HG03280 (cell line): ENCODE measurements at regions not wholly inside any gene's neighbourhood (a gene's known extent, or its start where the extent isn't known, plus 50 kb on each side); places are given as distances from the start of the nearest gene placed in this dataset.

Experiments
- ATAC-seq: cut with Tn5 transposase; IDR thresholded peaks from one replicate; pipeline ENCODE4 v1.9.1; 2021; ENCODE audit warnings: mild to moderate bottlenecking, moderate library complexity; ENCODE audit not compliant: unreplicated experiment

DNA sequence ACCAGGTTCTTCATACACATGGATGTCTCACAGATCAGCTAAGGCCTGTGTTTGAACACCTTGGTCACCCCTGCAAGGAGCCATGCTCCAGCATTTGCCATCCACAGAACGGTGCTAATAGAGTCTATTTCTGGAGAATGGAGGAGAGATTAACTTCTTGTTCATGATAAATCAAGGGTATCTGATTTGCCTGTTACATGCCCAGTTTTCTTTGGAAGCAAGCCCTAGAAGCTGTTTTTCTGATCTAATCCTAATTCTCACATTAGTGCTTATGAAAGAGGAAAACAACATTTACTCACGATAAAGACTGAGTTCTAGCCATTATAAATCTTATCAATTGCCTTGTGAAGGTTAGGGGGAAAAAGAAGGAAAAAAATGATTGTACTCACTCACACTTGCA, 119.6 kb upstream of the DTNA start:
- ATAC-seq = no peak

DNA sequence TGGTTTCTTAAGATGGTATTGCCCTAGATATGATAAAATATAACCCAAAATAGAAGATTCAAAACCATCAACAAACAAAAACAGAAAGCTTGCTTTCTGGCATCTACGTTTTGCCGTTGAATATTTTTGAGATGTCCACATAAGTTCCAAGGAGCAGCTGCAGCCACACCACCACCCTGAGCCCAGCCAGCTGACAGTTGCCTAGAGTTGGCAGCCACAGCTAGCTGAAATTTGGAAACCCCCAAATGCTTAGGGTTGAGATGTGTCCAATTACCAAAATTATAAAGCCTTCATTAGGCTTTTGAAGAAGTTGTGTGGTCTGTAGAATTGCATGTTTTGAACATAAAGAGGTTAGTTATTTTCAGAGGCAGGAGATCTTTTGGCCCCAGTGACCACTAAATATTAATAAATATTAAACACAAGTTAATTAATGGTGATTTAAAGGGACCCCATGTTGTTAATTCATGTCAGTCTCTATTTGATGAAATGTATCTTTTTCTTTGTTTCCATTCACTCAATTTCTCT, 118.1 kb upstream of the DTNA start:
- ATAC-seq = no peak

DNA sequence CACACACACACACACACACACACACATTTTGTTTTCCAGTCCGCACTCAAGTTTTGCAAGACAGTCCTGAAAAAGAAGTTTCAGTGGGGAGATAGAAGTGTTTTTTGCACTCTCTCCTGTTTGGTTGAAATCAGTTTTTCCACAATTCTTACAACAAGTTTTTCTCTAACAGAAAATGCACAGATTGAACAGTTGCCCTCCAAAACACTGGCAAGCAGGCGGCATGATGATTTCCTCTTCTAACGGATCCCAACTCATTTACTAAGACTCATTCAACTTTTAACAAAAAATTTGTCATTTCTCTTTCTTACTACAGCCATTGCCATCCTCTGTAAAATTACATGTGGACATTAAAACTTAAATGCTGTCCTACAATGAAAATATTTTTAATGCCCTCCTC, 117.6 kb upstream of the DTNA start:
- ATAC-seq = no peak

DNA sequence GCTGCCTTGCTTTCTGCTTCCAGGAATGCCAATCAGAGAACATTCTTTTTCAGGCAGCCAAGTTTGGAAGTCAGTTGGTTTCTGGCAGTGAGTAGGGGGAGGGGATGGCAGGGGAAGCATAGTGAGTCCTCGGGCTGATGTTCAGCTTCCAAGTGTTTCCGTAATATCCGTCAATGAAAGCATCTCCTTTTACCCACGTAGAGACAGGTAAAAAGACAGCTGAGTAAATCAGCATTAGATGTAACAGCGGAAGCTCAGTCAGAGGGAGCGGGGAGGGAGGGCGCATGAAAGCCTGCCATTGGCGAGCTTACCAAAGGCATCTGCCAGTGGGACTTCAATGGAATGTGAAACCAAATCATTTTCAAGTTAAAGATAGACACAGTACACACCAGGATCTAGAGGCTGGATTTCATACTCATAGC, 117.1 kb upstream of the DTNA start:
- no peak for ATAC-seq

DNA sequence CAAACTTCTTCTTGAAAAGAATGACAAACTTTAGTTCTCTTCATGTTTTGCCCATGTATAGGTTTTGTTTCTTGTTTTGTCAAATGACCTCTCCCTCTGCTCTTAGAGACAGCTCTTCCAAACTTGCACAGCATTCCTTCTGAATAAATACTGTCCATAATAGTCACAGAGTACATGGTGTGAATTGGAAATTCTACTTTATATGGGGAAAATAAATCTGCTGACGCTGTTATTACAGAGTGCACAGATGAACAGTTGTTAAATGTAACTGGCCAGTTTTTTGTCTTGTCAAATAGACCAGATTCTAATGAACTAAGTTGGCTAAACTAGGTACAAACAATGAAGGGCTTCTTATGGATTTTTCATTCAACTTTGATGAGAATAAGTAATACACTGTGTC, 115.8 kb upstream of the DTNA start:
- ATAC-seq = no peak

DNA sequence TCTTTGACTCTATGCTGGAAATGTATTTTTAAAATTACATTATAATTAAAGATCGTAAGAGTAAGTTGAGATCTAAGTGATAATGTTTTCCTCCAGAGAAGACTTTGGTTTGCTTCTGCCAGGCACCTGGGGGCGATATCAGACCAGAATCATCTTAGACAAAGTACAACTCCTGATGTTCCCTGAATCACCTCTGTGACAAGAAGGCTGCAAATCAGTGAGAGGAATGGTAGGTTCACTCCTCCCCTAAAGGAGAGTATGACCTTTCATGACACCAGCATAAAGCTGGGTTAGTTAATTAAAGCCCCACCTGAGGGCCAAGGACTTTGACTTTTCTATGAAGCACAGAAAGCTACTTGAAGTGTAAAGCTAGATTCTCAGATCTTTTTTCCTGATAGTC, 114.4 kb upstream of the DTNA start:
- ATAC-seq = no peak

DNA sequence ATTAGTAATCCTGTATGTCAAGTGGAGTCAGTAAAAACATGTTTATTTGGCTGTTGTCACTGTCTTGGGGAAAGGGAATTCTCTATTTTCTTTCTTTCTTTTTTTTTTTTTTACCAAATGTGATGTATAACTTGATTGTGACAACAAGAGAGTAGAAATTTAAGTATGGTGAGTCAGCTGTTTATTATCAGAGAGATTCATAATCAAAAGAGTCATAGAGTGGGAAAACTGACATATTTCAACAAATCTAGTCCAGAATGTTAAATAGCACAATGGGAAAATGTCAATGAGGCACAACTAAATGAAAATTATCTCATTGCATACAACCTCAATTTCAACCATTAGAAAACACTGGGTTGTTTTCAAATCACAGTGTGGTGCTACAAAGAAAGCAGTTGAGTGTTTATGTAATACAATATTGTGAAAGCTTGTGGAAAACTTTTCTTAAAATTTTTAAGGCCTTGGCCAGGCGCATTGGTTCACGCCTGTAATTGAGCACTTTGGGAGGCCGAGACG, 111.9 kb upstream of the DTNA start:
- ATAC-seq = no peak

DNA sequence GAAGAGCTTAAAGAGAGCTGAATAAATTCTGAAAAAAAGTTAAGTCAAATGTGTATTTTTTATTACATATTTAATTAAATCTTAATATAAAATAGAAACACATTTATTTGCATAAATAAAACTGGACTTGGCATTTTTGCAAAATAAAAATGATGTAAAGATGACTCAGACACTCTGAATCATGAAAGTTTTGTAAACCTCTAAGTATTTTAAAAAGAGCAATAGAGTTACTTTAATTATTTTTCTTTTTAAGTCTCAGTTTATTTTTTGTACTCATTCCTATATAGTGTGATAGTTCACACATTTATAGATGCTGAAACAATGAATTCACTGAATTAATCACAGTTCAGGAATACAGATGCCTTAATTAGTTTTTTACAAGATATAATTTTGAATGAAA, 109.9 kb upstream of the DTNA start:
- ATAC-seq = no peak

DNA sequence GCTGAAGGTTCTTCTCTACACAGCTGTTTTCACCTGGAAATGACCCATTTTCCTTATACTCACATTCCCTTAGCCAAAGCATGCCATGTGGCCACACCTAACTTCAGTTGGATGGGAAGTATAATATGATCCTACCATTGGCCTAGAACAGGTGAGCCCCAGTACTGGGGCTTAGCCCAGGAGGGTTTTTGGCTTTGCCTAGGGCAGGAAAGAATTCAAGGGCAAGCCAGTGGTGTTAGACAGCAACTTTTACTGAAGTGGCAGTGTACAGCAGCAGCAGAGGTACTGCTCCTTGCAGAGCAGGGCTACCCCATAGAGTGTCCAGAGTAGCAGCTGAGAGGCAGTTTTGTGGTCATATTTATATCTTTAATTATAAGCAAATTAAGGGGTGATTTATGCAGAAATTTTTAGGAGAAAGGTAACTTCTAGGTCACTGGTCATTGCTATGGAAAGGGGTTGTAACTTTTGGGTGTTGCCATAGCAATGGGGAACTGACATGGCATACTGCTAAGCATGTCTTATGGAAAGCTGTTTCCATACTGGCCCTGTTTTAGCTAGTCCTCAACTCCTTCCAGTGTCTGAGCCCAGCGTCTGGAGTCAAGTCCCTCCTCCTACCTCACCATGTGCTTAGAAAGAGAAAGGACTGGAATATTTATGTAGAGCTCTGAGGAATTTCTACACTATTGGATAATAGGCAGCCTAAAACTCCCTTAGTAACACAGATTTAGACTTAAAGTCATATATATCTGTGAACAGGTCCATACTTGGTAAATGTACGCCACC, 109.0 kb upstream of the DTNA start:
- ATAC-seq = no peak

DNA sequence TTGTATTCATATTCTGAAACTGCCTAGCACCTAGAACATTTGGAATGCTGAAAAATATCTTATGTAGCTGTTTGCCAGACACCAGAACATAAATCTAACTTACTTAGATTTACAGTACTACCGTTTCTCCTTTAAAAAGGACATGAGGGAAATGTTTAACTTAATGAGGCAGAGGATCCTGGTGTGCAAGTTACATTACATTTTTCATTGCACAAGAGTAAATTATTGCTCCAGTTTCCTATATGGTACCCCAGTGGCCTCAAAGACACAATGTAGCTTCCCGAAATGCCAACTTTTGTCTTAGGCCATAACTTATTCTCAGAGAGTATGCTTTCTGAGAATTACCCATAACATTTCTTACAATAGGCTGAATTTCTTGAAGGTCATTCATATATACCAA, 105.5 kb upstream of the DTNA start:
- ATAC-seq = no peak

DNA sequence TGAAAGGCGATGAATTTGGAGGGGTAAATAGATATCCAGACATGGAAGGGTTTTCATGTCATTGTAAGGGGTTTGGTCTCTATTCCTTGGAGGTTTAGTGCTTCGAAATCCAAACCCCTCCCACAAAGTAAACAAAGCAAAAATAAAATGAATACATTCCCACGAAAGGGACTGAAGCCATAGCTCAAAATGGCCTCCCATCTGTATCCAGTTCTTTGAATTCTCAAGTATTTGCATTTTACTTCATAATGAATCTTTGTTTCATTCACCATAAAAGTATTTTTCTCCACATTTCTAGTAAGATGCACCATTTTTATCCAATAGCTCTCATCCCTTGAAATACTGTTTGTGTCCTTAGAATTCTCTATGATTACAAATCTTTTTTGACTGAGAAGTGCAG, 103.2 kb upstream of the DTNA start:
- no peak for ATAC-seq

DNA sequence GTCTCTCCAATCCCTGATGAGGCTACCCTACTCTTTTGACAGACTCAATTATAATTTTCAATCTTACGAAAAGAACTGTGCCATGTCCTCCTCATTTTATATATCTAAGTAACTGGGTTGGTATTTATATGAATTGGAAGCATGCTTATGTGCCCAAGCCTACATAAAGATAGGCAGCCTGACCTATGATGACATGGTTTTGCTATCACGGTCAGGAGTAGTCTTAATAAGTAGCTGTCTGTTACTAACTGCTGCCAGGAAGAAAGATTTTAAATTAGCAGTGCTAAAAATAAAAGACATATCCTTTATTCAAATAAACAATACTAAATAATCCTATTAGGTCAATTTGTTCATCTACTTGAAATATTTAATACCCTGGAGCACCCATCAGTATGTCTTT, 102.0 kb upstream of the DTNA start:
- ATAC-seq = no peak

DNA sequence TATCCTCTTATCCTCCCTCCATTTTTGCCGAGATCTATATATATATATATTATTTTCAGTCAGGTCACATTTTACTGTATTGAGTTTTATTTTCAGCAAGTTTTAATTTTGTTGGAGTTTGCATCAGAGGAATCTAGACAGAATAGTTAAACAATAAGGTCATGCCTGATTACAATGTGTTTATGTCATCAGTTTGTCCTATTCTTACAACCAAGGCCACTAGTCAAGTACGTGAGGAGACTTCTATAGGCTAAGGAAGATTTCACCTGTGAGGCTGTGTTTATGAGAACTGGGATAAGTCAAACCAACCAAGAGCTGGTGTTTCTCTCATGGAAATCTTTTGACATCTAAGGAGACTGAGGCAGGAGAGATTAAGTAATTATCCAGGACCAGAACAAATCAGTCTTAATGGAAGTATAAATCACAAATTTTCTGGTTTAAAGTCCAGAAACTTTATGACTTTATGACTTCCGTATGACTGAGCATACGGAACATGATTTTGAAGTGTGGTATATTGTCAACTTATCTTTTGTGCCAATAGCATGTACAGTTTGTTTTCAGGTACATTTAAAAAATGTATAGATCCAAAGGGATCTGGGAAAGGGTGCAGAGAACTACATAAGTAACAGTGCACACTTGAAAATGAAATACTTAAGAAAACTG, 100.0 kb upstream of the DTNA start:
- no peak for ATAC-seq

DNA sequence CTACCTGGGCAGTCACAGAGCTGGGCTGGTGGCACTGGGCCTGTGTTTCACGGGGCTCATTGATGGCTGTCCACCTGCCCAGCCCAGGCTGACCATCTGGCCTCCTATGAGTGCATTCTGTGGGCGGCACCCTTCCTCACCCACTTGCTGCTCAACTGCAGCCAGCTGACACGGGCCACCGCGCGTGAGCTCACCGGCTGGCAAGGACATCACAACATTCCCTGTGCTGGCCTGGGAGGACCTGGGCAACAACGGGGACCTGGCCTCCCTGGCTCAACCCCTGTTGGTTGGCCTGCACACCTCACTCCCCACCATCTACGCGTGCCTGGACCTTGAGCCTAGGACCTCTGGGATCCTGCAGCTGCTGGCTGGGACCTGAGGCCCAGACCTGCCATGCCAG, 98.2 kb upstream of the DTNA start:
- no peak for ATAC-seq

DNA sequence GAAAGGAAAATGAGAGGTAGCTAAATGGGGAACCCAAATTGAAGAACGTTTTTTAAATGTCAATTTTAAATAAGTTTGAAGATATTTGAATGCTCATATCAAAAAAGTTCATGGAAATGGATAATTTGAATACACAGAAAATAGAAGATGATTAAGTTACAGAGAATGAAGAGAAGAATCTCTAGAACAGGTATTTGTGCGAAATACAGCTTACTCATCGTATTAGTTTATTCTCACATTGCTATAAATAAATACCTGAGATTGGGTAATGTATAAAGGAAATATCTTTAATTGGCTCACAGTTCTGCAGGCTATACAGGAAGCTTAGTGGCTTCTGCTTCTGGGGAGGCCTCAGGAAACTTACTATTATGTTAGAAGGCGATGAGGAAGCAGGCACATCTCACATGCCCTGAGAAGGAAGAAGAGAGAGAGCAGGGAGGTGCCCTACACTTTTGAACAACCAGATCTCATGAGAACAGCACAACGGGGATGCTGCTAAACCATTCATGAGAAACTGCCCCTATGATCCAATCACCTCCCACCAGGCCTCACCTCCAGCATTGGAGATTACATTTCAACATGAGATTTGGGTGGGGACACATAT, 89.7 kb upstream of the DTNA start:
- no peak for ATAC-seq

DNA sequence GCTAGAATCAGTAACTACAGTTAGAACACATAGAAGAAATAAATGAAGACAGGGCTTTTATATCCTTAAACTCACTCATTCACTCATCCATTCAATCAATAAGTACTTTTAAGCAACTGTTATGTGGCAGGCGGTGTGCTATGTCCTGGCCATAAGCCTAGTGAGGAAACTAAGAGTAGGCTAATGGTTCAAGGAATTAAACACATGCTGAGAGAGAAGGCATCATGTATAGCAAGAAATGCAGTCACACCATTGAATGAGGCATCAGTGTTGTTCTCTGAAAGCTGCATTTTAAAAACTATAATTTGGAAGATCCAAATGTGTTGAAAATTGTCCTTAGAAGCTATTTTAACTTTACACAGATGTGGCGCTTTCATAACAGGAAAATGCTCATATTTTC, 86.5 kb upstream of the DTNA start:
- no peak for ATAC-seq

DNA sequence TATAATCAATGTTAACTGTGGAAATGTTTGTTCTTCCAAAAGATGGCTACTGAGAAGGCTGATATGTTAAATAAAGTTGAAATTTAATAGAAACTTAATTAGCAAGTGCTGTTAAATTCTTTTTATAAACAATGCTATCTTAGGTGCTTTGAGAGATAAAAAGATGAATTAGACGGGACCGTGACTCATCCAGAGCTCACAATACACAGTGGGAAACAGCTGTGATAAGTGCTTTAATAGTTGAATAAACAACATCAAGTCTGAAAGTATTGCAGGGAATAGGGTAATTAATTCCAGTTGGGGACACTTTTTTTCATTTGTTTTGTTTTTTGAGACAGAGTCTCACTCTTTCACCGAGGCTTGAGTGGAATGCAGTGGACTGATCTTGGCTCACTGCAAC, 85.5 kb upstream of the DTNA start:
- ATAC-seq = no peak

DNA sequence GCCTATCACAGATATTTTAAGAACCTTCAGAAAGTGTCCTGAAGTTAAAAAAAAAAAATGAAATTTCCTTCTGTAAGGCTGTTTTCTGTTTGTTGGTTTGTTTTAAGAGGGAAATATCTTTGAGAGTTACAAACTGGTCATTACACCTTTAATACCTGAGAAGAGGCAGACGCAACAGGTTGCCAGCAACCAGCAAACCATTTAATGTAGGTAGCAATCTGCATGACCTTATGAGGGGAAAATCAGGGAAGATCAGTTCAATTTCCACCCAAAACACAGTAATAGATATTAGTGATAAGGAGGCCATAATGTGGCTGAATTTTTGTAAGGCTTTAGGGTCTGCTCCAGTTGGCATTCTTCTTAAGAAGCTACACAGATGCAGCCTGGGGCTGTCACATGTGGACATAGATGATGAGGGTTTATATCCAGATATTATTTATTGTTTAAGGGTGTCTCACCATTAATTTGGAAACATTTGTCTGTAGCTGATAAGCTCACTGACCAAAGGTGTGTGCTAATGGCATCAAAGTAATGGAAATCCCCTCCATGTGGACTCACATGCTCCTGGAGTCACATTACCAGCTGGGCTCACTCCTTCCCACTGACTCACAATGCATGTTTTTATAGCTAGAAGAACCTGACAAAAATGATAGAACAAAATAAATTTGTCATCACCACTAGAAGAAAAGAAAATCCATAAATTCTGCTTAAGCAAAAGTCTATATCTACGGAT, 83.5 kb upstream of the DTNA start:
- no peak for ATAC-seq

DNA sequence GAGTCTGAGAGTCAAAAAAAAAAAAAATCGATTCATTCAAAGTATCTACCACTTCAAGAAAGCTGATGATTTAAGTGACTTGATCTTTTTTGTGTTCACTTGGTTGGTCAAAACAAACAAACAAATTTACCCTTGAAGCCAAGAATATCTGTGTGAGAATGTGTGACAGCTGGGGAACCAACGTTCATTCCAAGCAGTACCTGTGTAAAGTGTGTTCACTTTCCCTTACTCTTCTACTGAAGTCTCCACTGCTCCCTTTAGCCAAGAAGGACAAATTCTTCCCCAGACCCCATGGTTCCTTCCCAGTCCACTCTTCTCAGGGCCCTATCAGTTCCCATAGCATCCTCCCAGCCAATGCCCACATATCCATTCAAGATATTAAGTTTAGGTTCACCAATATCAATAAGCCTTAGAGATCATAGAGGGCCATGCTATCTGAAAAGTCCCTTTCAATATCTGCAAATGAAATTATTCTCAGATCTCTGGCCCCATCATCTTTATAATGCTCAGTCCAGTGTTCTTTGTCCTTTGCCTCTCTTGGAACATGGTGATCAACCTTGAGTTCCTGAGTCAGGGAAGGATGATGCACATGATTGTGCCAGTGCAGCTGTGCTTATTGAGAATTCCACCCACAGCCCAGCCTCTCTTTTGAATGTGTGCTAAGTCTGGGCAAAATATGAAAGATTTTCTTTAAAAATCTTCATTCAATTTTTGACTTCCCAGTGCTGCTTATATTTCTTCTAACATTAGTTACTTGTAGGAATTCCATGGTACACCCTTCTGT, 82.8 kb upstream of the DTNA start:
- ATAC-seq = no peak
